Progenitor cell of endocrine pancreas (in vitro differentiated cells): ENCODE measurements at regions not wholly inside any gene's neighbourhood (a gene's known extent, or its start where the extent isn't known, plus 50 kb on each side); places are given as distances from the start of the nearest gene placed in this dataset.
A peak's percentile ranks its signal among the peaks of the same experiment; 100 is the strongest.

Experiments
- DNase-seq: peaks from one replicate; pipeline ENCODE4 v3.0.0; 2021; ENCODE audit warnings: low spot score; ENCODE audit not compliant: unreplicated experiment
- H3K27ac Mint-ChIP-seq: 2 replicates; pipeline ENCODE4 v1.8.0; 2021; ENCODE audit warnings: mild to moderate bottlenecking, moderate library complexity, mixed read lengths
- H3K27me3 Mint-ChIP-seq: 2 replicates; pipeline ENCODE4 v1.8.0; 2021; ENCODE audit warnings: mixed read lengths
- H3K36me3 Mint-ChIP-seq: 2 replicates; pipeline ENCODE4 v1.8.0; 2022; ENCODE audit warnings: mixed read lengths; ENCODE audit not compliant: insufficient read depth
- H3K4me1 Mint-ChIP-seq: 2 replicates; pipeline ENCODE4 v1.8.0; 2021; ENCODE audit warnings: low read depth, mixed read lengths
- H3K4me3 Mint-ChIP-seq: 2 replicates; pipeline ENCODE4 v1.8.0; 2021; ENCODE audit warnings: low read depth, mild to moderate bottlenecking, moderate library complexity, mixed read lengths
- H3K9me3 Mint-ChIP-seq: 2 replicates; pipeline ENCODE4 v1.8.0; 2021; ENCODE audit warnings: low read depth, mixed read lengths
- CTCF ChIP-seq: fragments of 200-600 bp; sonication (generic); IDR thresholded peaks from one replicate; pipeline ENCODE4 v1.5.0; 2021; ENCODE audit warnings: antibody characterized with exemption, mild to moderate bottlenecking; ENCODE audit not compliant: unreplicated experiment

GRCh38 chr10:78304091-78305045 is 270.7 kb downstream of the RPS24 start:
- H3K4me3 Mint-ChIP-seq, result no peak overlapping the region
- peaks cover 2% of the 10 kb centered on the region for H3K27me3 Mint-ChIP-seq
- no peak for DNase-seq
- no peaks in the 10 kb centered on the region for H3K36me3 Mint-ChIP-seq
- H3K9me3 Mint-ChIP-seq, result no peaks in the 10 kb centered on the region
- no peak for TF ChIP-seq CTCF
- H3K4me1 Mint-ChIP-seq, result peaks cover 29% of the 10 kb centered on the region
- no peak overlapping the region for H3K27ac Mint-ChIP-seq

DNA sequence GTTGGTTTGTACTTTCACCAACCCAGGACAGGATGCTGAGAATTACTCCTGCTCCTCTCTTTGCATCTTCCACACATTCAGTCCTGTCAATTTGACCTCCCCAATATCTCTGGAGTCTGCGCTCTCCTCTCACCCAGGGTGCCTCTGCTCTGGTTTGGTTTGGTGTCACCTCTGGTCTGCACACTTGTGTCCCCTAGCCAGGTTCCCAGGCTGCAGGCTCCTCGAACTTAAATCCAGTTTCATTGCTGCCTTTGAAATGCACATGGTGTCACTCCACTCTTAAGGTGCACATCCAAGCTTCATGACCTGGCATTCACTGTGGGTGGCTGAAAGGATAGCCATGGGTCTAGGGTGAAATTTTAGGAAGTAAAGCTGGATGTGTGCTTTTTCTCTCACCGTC is 271.6 kb downstream of the RPS24 start:
- DNase-seq, result no peak
- TF ChIP-seq CTCF, result no peak
- Mint-ChIP-seq H3K27ac (no peak overlapping the region), H3K36me3 (no peaks in the 10 kb centered on the region), H3K27me3 (peaks cover 6% of the 10 kb centered on the region), H3K4me1 (peaks cover 29% of the 10 kb centered on the region), H3K9me3 (no peaks in the 10 kb centered on the region), H3K4me3 (no peak overlapping the region)

- peaks cover 28% of the 10 kb centered on the region for H3K4me1 Mint-ChIP-seq
- no peaks in the 10 kb centered on the region for H3K36me3 Mint-ChIP-seq
- peaks cover 6% of the 10 kb centered on the region for H3K27me3 Mint-ChIP-seq
- no peak overlapping the region for H3K4me3 Mint-ChIP-seq
- DNase-seq, result no peak
- no peaks in the 10 kb centered on the region for H3K9me3 Mint-ChIP-seq
- peak overlapping the region; percentile 3 for H3K27ac Mint-ChIP-seq
- TF ChIP-seq CTCF, result no peak
Measured at GRCh38 chr10:78306358-78306757, 272.7 kb downstream of the RPS24 start.

DNA sequence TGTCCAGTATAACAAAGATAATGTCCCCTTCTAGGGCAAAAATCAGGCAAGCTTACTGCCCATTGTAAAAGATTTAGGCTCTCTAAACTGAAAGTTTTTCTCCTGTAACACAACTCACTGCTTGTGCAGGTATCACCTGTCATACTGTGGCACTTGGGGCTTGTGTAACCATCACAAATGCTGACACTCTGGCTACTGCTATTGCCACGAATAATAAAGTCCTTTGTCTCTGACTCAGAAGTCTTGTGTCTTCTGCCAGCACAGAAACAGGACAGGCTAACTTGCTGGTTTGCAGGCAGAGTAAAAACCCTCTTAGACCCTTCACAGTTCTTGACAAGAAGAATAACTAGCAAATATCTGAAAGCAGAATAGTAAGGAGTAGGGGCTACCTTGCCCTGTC is 273.9 kb downstream of the RPS24 start:
- TF ChIP-seq CTCF, result no peak
- Mint-ChIP-seq H3K4me1 (peaks cover 18% of the 10 kb centered on the region), H3K36me3 (no peaks in the 10 kb centered on the region), H3K9me3 (no peaks in the 10 kb centered on the region), H3K27ac (no peak overlapping the region), H3K4me3 (no peak overlapping the region), H3K27me3 (peaks cover 6% of the 10 kb centered on the region)
- DNase-seq, result no peak

DNA sequence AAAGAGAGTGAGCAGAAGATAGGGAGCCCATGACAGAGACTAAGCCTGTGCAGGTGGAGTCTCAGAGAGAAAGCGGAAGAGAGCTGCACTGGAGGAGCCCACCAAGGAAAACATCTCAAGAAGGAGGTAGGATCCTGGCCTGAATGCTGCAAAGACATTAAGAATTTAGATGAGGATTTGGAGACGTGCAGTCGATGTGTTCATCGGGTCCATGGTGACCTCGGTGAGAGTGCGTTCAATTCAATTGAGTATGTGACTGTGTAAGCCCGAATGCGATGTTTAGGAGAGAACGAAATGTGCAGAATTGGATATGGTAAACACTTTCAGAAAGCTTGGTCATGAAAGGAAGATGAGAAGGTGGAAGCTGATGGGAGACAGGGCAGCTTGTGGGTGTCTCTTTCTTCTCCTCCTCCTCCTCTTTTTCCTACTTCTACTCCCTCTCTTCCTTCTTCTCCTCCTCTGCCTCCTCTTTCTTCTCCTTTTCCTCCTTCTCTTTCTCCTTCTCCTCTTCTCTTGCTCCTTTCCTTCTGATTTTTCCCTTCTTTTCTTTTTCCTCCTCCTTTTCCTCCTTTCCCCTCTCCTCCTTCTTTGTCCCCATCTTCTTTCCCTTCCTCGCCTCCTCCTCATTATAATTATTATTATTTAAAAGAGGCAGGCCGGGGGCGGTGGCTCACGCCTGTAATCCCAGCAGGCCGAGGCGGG is 276.0 kb downstream of the RPS24 start:
- H3K27me3 Mint-ChIP-seq, result peaks cover 11% of the 10 kb centered on the region
- H3K36me3 Mint-ChIP-seq, result no peaks in the 10 kb centered on the region
- no peak overlapping the region for H3K27ac Mint-ChIP-seq
- DNase-seq, result no peak
- no peak overlapping the region for H3K4me3 Mint-ChIP-seq
- H3K4me1 Mint-ChIP-seq, result peaks cover 10% of the 10 kb centered on the region
- TF ChIP-seq CTCF, result no peak
- H3K9me3 Mint-ChIP-seq, result no peaks in the 10 kb centered on the region
